Liver (tissue), 8 donors: ENCODE measurements at regions not wholly inside any gene's neighbourhood (a gene's known extent, or its start where the extent isn't known, plus 50 kb on each side); places are given as distances from the start of the nearest gene placed in this dataset.

ENCODE experiments used
- DNase-seq: peaks from one replicate; pipeline ENCODE4 v3.0.0-alpha.2; 2017; ENCODE audit warnings: low spot score
- H3K27ac ChIP-seq, 2 donors: one replicate each; pipeline ENCODE4 v1.7.0; 2013; ENCODE audit warnings: inconsistent platforms in 2 of 2, low read length in 2 of 2, control low read depth in 1 of 2, low read depth in 1 of 2, mild to moderate bottlenecking in 1 of 2
- H3K27me3 ChIP-seq, 4 donors: one replicate each; pipeline versions ENCODE4 v1.6.1 to v1.7.0; 2013; ENCODE audit warnings: low read length in 3 of 4, inconsistent platforms in 1 of 4, mild to moderate bottlenecking in 1 of 4, moderate library complexity in 1 of 4; ENCODE audit not compliant: control insufficient read depth in 4 of 4, insufficient read depth in 4 of 4
- H3K36me3 ChIP-seq, 4 donors: one replicate each; pipeline versions ENCODE4 v1.6.1 to v1.7.0; 2013; ENCODE audit warnings: low read length in 3 of 4, mild to moderate bottlenecking in 3 of 4, low read depth in 1 of 4, moderate library complexity in 1 of 4; ENCODE audit not compliant: control insufficient read depth in 4 of 4, insufficient read depth in 3 of 4
- H3K4me1 ChIP-seq, 4 donors: one replicate each; pipeline versions ENCODE4 v1.6.1 to v1.7.0; 2013; ENCODE audit warnings: low read length in 3 of 4, mild to moderate bottlenecking in 3 of 4, moderate library complexity in 1 of 4; ENCODE audit not compliant: control insufficient read depth in 4 of 4, insufficient read depth in 4 of 4
- H3K4me3 ChIP-seq, 3 donors: one replicate each; pipeline versions ENCODE4 v1.6.1 to v1.7.0; 2013; ENCODE audit warnings: low read length in 3 of 3, control low read depth in 1 of 3, low read depth in 1 of 3, mild to moderate bottlenecking in 1 of 3
- H3K9ac ChIP-seq, 2 donors: one replicate each; pipeline ENCODE4 v1.7.0; 2013; ENCODE audit warnings: low read length in 2 of 2, mild to moderate bottlenecking in 2 of 2, moderate library complexity in 2 of 2, control low read depth in 1 of 2, low read depth in 1 of 2
- H3K9me3 ChIP-seq, 4 donors: one replicate each; pipeline versions ENCODE4 v1.6.1 to v1.7.0; 2013; ENCODE audit warnings: low read length in 3 of 4; ENCODE audit not compliant: control insufficient read depth in 4 of 4
- CTCF ChIP-seq: fragments of 150-350 bp; IDR thresholded peaks from 2 replicates; pipeline ENCODE4 v1.5.1; 2017; ENCODE audit warnings: improper control_type of control experiment, low read depth, low read length; ENCODE audit not compliant: missing input control
- EGR1 ChIP-seq, 2 donors: IDR thresholded peaks; 2 replicates each; pipeline ENCODE4 v1.6.1; 2016 to 2018; ENCODE audit warnings: antibody characterized with exemption in 2 of 2, low read depth in 2 of 2
- FOXA1 ChIP-seq: IDR thresholded peaks from 2 replicates; pipeline ENCODE4 v1.6.1; 2016; ENCODE audit warnings: antibody characterized with exemption
- FOXA2 ChIP-seq: IDR thresholded peaks from 2 replicates; pipeline ENCODE4 v1.6.1; 2016; ENCODE audit warnings: antibody characterized with exemption
- GABPA ChIP-seq, 2 donors: IDR thresholded peaks in 1 of 2; conservative IDR thresholded peaks in 1 of 2; 2 replicates each; pipeline ENCODE4 v1.6.1; 2016; ENCODE audit warnings: antibody characterized with exemption in 2 of 2, mild to moderate bottlenecking in 1 of 2, moderate library complexity in 1 of 2
- HNF4A ChIP-seq, 2 donors: conservative IDR thresholded peaks; 2 replicates each; pipeline ENCODE4 v1.6.1; 2016; ENCODE audit warnings: antibody characterized with exemption in 2 of 2, mild to moderate bottlenecking in 2 of 2
- HNF4G ChIP-seq: IDR thresholded peaks from 2 replicates; pipeline ENCODE4 v1.6.1; 2016; ENCODE audit warnings: antibody characterized with exemption
- MAX ChIP-seq: IDR thresholded peaks from 2 replicates; pipeline ENCODE4 v1.6.1; 2016; ENCODE audit warnings: antibody characterized with exemption
- NR2F2 ChIP-seq: IDR thresholded peaks from 2 replicates; pipeline ENCODE4 v1.6.1; 2016; ENCODE audit warnings: antibody characterized with exemption
- RAD21 ChIP-seq, 2 donors: IDR thresholded peaks; 2 replicates each; pipeline ENCODE4 v1.6.1; 2016; ENCODE audit warnings: antibody characterized with exemption in 2 of 2, mild to moderate bottlenecking in 2 of 2
- TAF1 ChIP-seq: conservative IDR thresholded peaks from 2 replicates; pipeline ENCODE4 v1.6.1; 2016; ENCODE audit warnings: antibody characterized with exemption, mild to moderate bottlenecking
- YY1 ChIP-seq: IDR thresholded peaks from 2 replicates; pipeline ENCODE4 v1.6.1; 2016; ENCODE audit warnings: antibody characterized with exemption, mild to moderate bottlenecking
- ZBTB33 ChIP-seq: IDR thresholded peaks from 2 replicates; pipeline ENCODE4 v1.6.1; 2016; ENCODE audit warnings: antibody characterized with exemption
- WGBS: extraction: QIAGEN DNeasy Blood & Tissue Kit; methylation state at CpG from one replicate; pipeline ENCODE4 v1.1.7; 2013; 5-methylcytosine and 5-hydroxymethylcytosine counted together
- TF ChIP-seq, protein P1 (sequence below): IDR thresholded peaks from 2 replicates; pipeline ENCODE4 v1.6.1; 2016; ENCODE audit warnings: antibody characterized with exemption, mild to moderate bottlenecking
- donor health status: healthy.
- donor health status: healthy.
- donor health status: healthy.
- donor health status: healthy.
- donor health status: healthy.

DNA sequence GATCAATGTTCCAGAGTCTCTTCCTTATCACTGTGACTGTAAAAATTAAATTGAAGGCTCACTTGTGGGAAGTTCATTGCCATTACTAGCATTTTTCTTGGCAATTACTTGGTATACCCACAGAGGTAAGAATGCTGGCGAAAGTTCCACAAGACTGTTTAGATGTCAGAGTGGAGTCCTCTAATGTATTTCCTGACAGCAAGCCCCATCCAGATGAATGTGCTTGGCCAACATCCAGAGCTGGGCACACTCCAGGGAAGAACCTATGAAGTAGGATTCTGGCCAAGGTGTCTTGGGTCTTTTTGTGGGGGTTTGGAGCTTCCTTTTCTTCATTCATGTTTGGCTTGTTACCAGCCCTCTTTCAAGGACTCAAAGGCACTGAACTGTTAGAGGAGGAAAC lies 473.6 kb downstream of the DMAC1 start:
- Histone ChIP-seq H3K36me3 (no peaks in the 10 kb centered on the region), H3K9me3 (peaks cover 0 to 4% (median 2%) of the 10 kb centered on the region in 4 donors), H3K4me1 (no peaks in the 10 kb centered on the region), H3K27ac (no peak overlapping the region), H3K9ac (no peak overlapping the region), H3K27me3 (peaks cover 0 to 2% (median 0%) of the 10 kb centered on the region in 4 donors), H3K4me3 (no peak overlapping the region)
- no peak for TF ChIP-seq YY1
- no peak for TF ChIP-seq NR2F2
- TF ChIP-seq, protein P1, sequence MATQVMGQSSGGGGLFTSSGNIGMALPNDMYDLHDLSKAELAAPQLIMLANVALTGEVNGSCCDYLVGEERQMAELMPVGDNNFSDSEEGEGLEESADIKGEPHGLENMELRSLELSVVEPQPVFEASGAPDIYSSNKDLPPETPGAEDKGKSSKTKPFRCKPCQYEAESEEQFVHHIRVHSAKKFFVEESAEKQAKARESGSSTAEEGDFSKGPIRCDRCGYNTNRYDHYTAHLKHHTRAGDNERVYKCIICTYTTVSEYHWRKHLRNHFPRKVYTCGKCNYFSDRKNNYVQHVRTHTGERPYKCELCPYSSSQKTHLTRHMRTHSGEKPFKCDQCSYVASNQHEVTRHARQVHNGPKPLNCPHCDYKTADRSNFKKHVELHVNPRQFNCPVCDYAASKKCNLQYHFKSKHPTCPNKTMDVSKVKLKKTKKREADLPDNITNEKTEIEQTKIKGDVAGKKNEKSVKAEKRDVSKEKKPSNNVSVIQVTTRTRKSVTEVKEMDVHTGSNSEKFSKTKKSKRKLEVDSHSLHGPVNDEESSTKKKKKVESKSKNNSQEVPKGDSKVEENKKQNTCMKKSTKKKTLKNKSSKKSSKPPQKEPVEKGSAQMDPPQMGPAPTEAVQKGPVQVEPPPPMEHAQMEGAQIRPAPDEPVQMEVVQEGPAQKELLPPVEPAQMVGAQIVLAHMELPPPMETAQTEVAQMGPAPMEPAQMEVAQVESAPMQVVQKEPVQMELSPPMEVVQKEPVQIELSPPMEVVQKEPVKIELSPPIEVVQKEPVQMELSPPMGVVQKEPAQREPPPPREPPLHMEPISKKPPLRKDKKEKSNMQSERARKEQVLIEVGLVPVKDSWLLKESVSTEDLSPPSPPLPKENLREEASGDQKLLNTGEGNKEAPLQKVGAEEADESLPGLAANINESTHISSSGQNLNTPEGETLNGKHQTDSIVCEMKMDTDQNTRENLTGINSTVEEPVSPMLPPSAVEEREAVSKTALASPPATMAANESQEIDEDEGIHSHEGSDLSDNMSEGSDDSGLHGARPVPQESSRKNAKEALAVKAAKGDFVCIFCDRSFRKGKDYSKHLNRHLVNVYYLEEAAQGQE, result no peak
- TF ChIP-seq ZBTB33, result no peak
- no peak for TF ChIP-seq CTCF
- no peak for TF ChIP-seq EGR1 (IDR thresholded peaks at IDR 0.05; ENCODE audit: low read depth in 2 of 2)
- TF ChIP-seq RAD21 (IDR thresholded peaks at IDR 0.05), result no peak
- no peak for TF ChIP-seq FOXA2
- TF ChIP-seq TAF1, result no peak
- TF ChIP-seq HNF4G, result no peak
- no peak for TF ChIP-seq MAX
- TF ChIP-seq FOXA1, result no peak
- no peak for TF ChIP-seq HNF4A (conservative IDR thresholded peaks at IDR 0.05)
- WGBS, result 91% methylated on average over 1 of the region's 1 CpG
- DNase-seq, result no peak

- Histone ChIP-seq H3K27me3 (no peaks in the 10 kb centered on the region), H3K9me3 (peaks cover 0 to 4% (median 0%) of the 10 kb centered on the region in 4 donors), H3K4me3 (no peak overlapping the region), H3K4me1 (no peaks in the 10 kb centered on the region), H3K36me3 (no peaks in the 10 kb centered on the region), H3K9ac (no peak overlapping the region), H3K27ac (no peak overlapping the region)
- TF ChIP-seq GABPA (IDR thresholded peaks at IDR 0.05 in 1 of 2, conservative IDR thresholded peaks at IDR 0.05 in 1 of 2) (no peak), YY1 (no peak)
- WGBS, result 80% methylated on average over 3 of the region's 3 CpGs
- DNase-seq, result no peak
These were observed 475.4 kb downstream of the DMAC1 start for GRCh38 chr9:7324152-7324598.
